Naive thymus-derived CD4-positive, alpha-beta T cell (primary cell): ENCODE measurements at regions not wholly inside any gene's neighbourhood (a gene's known extent, or its start where the extent isn't known, plus 50 kb on each side); places are given as distances from the start of the nearest gene placed in this dataset.

ENCODE experiments used
- ATAC-seq: fragments of 150-1000 bp; cut with Tn5 transposase; 2 replicates; pipeline ENCODE4 v1.10.0; 2021; ENCODE audit warnings: mild to moderate bottlenecking, moderate library complexity
- CTCF ChIA-PET: fragments of 350-600 bp; sonication (Branson Sonifier 250); formaldehyde crosslinking; loops from one replicate; lab custom pipeline; 2021; ENCODE audit warnings: antibody characterized with exemption; lab: Charles Lee
- POLR2A ChIA-PET: fragments of 350-600 bp; sonication (Branson Sonifier 250); formaldehyde crosslinking; loops from one replicate; lab custom pipeline; 2021; ENCODE audit warnings: antibody characterized with exemption, inconsistent platforms; lab: Charles Lee
- DNase-seq, 9 donors: peaks; one replicate each; pipeline versions ENCODE4 v3.0.0 to v3.0.0-alpha.2; 2020 to 2022; ENCODE audit warnings: mixed read lengths in 1 of 9
- H3K27ac ChIP-seq: one replicate; pipeline ENCODE4 v1.7.0; 2013; ENCODE audit warnings: mild to moderate bottlenecking, low read depth, low read length, moderate library complexity
- H3K27me3 ChIP-seq, 2 donors: one replicate each; pipeline ENCODE4 v1.7.0; 2013; ENCODE audit warnings: low read length in 2 of 2, mild to moderate bottlenecking in 2 of 2, moderate library complexity in 2 of 2; ENCODE audit not compliant: control insufficient read depth in 2 of 2, insufficient read depth in 2 of 2
- H3K36me3 ChIP-seq, 3 experiments: 1 replicate in 2 of 3; 2 replicates in 1 of 3; pipeline ENCODE4 v1.7.0; 2013; ENCODE audit warnings: low read length in 3 of 3, mild to moderate bottlenecking in 3 of 3, moderate library complexity in 1 of 3; ENCODE audit not compliant: insufficient read depth in 3 of 3, control insufficient read depth in 2 of 3
- H3K4me1 ChIP-seq, 2 donors: one replicate each; pipeline ENCODE4 v1.7.0; 2013; ENCODE audit warnings: low read length in 2 of 2, mild to moderate bottlenecking in 2 of 2, moderate library complexity in 1 of 2; ENCODE audit not compliant: control insufficient read depth in 2 of 2, insufficient read depth in 2 of 2
- H3K4me3 ChIP-seq: 2 replicates; pipeline ENCODE4 v1.7.0; 2013; ENCODE audit warnings: mild to moderate bottlenecking, low read length
- H3K9me3 ChIP-seq, 3 experiments: 1 replicate in 2 of 3; 2 replicates in 1 of 3; pipeline ENCODE4 v1.7.0; 2013; ENCODE audit warnings: low read length in 3 of 3; ENCODE audit not compliant: control insufficient read depth in 2 of 3
- H3K27ac Mint-ChIP-seq, 9 donors: one replicate each; pipeline ENCODE4 v1.8.0; 2020 to 2022; ENCODE audit warnings: mixed read lengths in 9 of 9, mild to moderate bottlenecking in 8 of 9, moderate library complexity in 5 of 9, inconsistent platforms in 2 of 9
- H3K27me3 Mint-ChIP-seq, 5 donors: one replicate each; pipeline ENCODE4 v1.8.0; 2021 to 2022; ENCODE audit warnings: mixed read lengths in 5 of 5, mild to moderate bottlenecking in 1 of 5
- H3K36me3 Mint-ChIP-seq, 5 donors: one replicate each; pipeline ENCODE4 v1.8.0; 2020 to 2022; ENCODE audit warnings: mixed read lengths in 5 of 5, mild to moderate bottlenecking in 3 of 5, inconsistent platforms in 1 of 5
- H3K4me1 Mint-ChIP-seq, 7 donors: one replicate each; pipeline ENCODE4 v1.8.0; 2020 to 2022; ENCODE audit warnings: mixed read lengths in 7 of 7, mild to moderate bottlenecking in 3 of 7, inconsistent platforms in 1 of 7
- H3K4me3 Mint-ChIP-seq, 10 donors: one replicate each; pipeline ENCODE4 v1.8.0; 2020 to 2022; ENCODE audit warnings: mild to moderate bottlenecking in 10 of 10, mixed read lengths in 10 of 10, moderate library complexity in 6 of 10, inconsistent platforms in 2 of 10
- H3K9me3 Mint-ChIP-seq, 11 donors: one replicate each; pipeline ENCODE4 v1.8.0; 2020 to 2022; ENCODE audit warnings: mixed read lengths in 11 of 11, mild to moderate bottlenecking in 4 of 11, inconsistent platforms in 1 of 11, moderate library complexity in 1 of 11
- intact Hi-C, 2 donors: fragments of 100-400 bp; cut with micrococcal nuclease; formaldehyde crosslinking; loops; one replicate each; pipeline ENCODE4 v1.15.1; 2023

- peaks cover 0 to 2% (median 0%) of the 10 kb centered on the region in 7 donors for H3K4me1 Mint-ChIP-seq
- intact Hi-C loops: no loop called here
- H3K27me3 Mint-ChIP-seq: peaks cover 0 to 10% (median 4%) of the 10 kb centered on the region in 5 donors
- no peaks in the 10 kb centered on the region for H3K4me1 ChIP-seq
- POLR2A ChIA-PET: no interaction called here
- no peaks in the 10 kb centered on the region for H3K36me3 Mint-ChIP-seq
- no peaks in the 10 kb centered on the region for H3K9me3 ChIP-seq
- ATAC-seq (no peak), DNase-seq (no peak)
- H3K27ac ChIP-seq: no peak overlapping the region
- no peak overlapping the region for H3K4me3 Mint-ChIP-seq
- H3K27ac Mint-ChIP-seq: no peak overlapping the region
- CTCF ChIA-PET: no interaction called here
- no peak overlapping the region for H3K4me3 ChIP-seq
- H3K27me3 ChIP-seq: no peaks in the 10 kb centered on the region
- H3K36me3 ChIP-seq: no peaks in the 10 kb centered on the region
- H3K9me3 Mint-ChIP-seq: peaks cover 0 to 3% (median 0%) of the 10 kb centered on the region in 11 donors
Observed at GRCh38 chr14:101181446-101182313, 278.2 kb upstream of the RTL1 start.

GRCh38 chr14:101182476-101182875, 279.0 kb upstream of the RTL1 start:
- ChIA-PET POLR2A (no interaction called here), CTCF (no interaction called here)
- Mint-ChIP-seq H3K36me3 (no peaks in the 10 kb centered on the region), H3K27ac (no peak overlapping the region), H3K4me1 (peaks cover 0 to 2% (median 0%) of the 10 kb centered on the region in 7 donors), H3K9me3 (peaks cover 0 to 3% (median 0%) of the 10 kb centered on the region in 11 donors), H3K4me3 (no peak overlapping the region), H3K27me3 (peaks cover 0 to 10% (median 4%) of the 10 kb centered on the region in 5 donors)
- no peak for DNase-seq
- intact Hi-C loops: no loop called here
- H3K27me3 ChIP-seq: no peaks in the 10 kb centered on the region
- H3K4me1 ChIP-seq: no peaks in the 10 kb centered on the region
- no peak overlapping the region for H3K4me3 ChIP-seq
- H3K27ac ChIP-seq: no peak overlapping the region
- no peaks in the 10 kb centered on the region for H3K36me3 ChIP-seq
- ATAC-seq: no peak
- H3K9me3 ChIP-seq: no peaks in the 10 kb centered on the region

GRCh38 chr14:101183376-101184103, 280.0 kb upstream of the RTL1 start:
- no peak overlapping the region for H3K4me3 Mint-ChIP-seq
- DNase-seq (no peak), ATAC-seq (no peak)
- intact Hi-C loops: no loop called here
- Histone ChIP-seq H3K36me3 (no peaks in the 10 kb centered on the region), H3K27me3 (no peaks in the 10 kb centered on the region), H3K4me1 (no peaks in the 10 kb centered on the region), H3K27ac (no peak overlapping the region), H3K4me3 (no peak overlapping the region), H3K9me3 (no peaks in the 10 kb centered on the region)
- H3K27me3 Mint-ChIP-seq: peaks cover 0 to 10% (median 4%) of the 10 kb centered on the region in 5 donors
- H3K36me3 Mint-ChIP-seq: no peaks in the 10 kb centered on the region
- ChIA-PET CTCF (no interaction called here), POLR2A (no interaction called here)
- peaks cover 0 to 2% (median 0%) of the 10 kb centered on the region in 7 donors for H3K4me1 Mint-ChIP-seq
- peaks cover 0 to 3% (median 0%) of the 10 kb centered on the region in 11 donors for H3K9me3 Mint-ChIP-seq
- no peak overlapping the region for H3K27ac Mint-ChIP-seq

- no peak for DNase-seq
- Mint-ChIP-seq H3K27me3 (peaks cover 0 to 10% (median 4%) of the 10 kb centered on the region in 5 donors), H3K36me3 (no peaks in the 10 kb centered on the region), H3K4me1 (peaks cover 0 to 2% (median 0%) of the 10 kb centered on the region in 7 donors), H3K27ac (no peak overlapping the region), H3K4me3 (no peak overlapping the region), H3K9me3 (peaks cover 0 to 3% (median 0%) of the 10 kb centered on the region in 11 donors)
- H3K36me3 ChIP-seq: no peaks in the 10 kb centered on the region
- no peak overlapping the region for H3K4me3 ChIP-seq
- H3K9me3 ChIP-seq: no peaks in the 10 kb centered on the region
- intact Hi-C loops: no loop called here
- POLR2A ChIA-PET: no interaction called here
- no peaks in the 10 kb centered on the region for H3K27me3 ChIP-seq
- H3K27ac ChIP-seq: no peak overlapping the region
- H3K4me1 ChIP-seq: no peaks in the 10 kb centered on the region
- CTCF ChIA-PET: no interaction called here
- ATAC-seq: no peak
Observed at GRCh38 chr14:101184104-101184455, 280.6 kb upstream of the RTL1 start.

- H3K27me3 Mint-ChIP-seq: peaks cover 0 to 10% (median 4%) of the 10 kb centered on the region in 5 donors
- H3K36me3 ChIP-seq: no peaks in the 10 kb centered on the region
- ATAC-seq: no peak
- intact Hi-C loops: no loop called here
- H3K9me3 ChIP-seq: no peaks in the 10 kb centered on the region
- H3K9me3 Mint-ChIP-seq: peaks cover 0 to 3% (median 0%) of the 10 kb centered on the region in 11 donors
- no peak overlapping the region for H3K4me3 Mint-ChIP-seq
- no peaks in the 10 kb centered on the region for H3K36me3 Mint-ChIP-seq
- H3K27ac ChIP-seq: no peak overlapping the region
- no peak overlapping the region for H3K27ac Mint-ChIP-seq
- ChIA-PET CTCF (no interaction called here), POLR2A (no interaction called here)
- no peaks in the 10 kb centered on the region for H3K27me3 ChIP-seq
- peaks cover 0 to 3% (median 0%) of the 10 kb centered on the region in 7 donors for H3K4me1 Mint-ChIP-seq
- no peak for DNase-seq
- no peak overlapping the region for H3K4me3 ChIP-seq
- H3K4me1 ChIP-seq: no peaks in the 10 kb centered on the region
Observed at GRCh38 chr14:101184572-101184971, 281.1 kb upstream of the RTL1 start.

- Mint-ChIP-seq H3K9me3 (peaks cover 0 to 3% (median 0%) of the 10 kb centered on the region in 11 donors), H3K4me1 (peaks cover 0 to 3% (median 0%) of the 10 kb centered on the region in 7 donors), H3K4me3 (no peak overlapping the region), H3K27ac (no peak overlapping the region), H3K27me3 (peaks cover 0 to 10% (median 5%) of the 10 kb centered on the region in 5 donors), H3K36me3 (no peaks in the 10 kb centered on the region)
- CTCF ChIA-PET: no interaction called here
- H3K9me3 ChIP-seq: no peaks in the 10 kb centered on the region
- H3K36me3 ChIP-seq: no peaks in the 10 kb centered on the region
- H3K27ac ChIP-seq: no peak overlapping the region
- DNase-seq (no peak), ATAC-seq (no peak)
- POLR2A ChIA-PET: no interaction called here
- intact Hi-C loops: no loop called here
- no peaks in the 10 kb centered on the region for H3K4me1 ChIP-seq
- no peaks in the 10 kb centered on the region for H3K27me3 ChIP-seq
- H3K4me3 ChIP-seq: no peak overlapping the region
Observed at GRCh38 chr14:101185073-101185835, 281.7 kb upstream of the RTL1 start.
